ENCODE measurements at regions not wholly inside any gene's neighbourhood (a gene's known extent, or its start where the extent isn't known, plus 50 kb on each side); places are given as distances from the start of the nearest gene placed in this dataset.

DNA sequence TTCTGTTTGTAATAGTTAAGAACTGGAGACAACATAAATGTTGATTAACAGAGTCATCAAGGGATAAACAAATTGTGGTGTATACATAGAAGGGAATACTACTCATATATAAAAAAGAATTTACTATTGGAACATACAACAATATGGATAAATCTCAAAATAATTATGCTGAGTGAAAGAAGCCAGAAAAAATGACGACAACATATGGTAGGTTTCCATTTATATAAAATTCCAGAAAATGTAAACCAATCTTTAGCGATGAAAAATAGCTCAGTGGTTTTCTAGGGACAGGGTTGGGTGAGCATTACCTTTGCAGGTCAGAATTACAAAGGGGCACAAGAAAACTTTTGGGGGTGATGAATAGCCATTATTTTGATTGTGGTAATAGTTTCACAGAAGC, 431.6 kb downstream of the PTPRU start:
- TF ChIP-seq, protein P1, sequence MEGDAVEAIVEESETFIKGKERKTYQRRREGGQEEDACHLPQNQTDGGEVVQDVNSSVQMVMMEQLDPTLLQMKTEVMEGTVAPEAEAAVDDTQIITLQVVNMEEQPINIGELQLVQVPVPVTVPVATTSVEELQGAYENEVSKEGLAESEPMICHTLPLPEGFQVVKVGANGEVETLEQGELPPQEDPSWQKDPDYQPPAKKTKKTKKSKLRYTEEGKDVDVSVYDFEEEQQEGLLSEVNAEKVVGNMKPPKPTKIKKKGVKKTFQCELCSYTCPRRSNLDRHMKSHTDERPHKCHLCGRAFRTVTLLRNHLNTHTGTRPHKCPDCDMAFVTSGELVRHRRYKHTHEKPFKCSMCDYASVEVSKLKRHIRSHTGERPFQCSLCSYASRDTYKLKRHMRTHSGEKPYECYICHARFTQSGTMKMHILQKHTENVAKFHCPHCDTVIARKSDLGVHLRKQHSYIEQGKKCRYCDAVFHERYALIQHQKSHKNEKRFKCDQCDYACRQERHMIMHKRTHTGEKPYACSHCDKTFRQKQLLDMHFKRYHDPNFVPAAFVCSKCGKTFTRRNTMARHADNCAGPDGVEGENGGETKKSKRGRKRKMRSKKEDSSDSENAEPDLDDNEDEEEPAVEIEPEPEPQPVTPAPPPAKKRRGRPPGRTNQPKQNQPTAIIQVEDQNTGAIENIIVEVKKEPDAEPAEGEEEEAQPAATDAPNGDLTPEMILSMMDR (IDR thresholded peaks at IDR 0.05; ENCODE audit: low read depth, low read length): no peak
- TF ChIP-seq POLR2A (IDR thresholded peaks at IDR 0.05; ENCODE audit: extremely low read depth, insufficient read length): no peak
- TF ChIP-seq, protein P2, sequence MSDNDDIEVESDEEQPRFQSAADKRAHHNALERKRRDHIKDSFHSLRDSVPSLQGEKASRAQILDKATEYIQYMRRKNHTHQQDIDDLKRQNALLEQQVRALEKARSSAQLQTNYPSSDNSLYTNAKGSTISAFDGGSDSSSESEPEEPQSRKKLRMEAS (IDR thresholded peaks at IDR 0.05; ENCODE audit: low read depth, low read length): no peak

Measured in NB4 (cell line).